PFSK-1 (cell line): ENCODE measurements at regions not wholly inside any gene's neighbourhood (a gene's known extent, or its start where the extent isn't known, plus 50 kb on each side); places are given as distances from the start of the nearest gene placed in this dataset.

Experiments
- FOXP2 ChIP-seq: optimal IDR thresholded peaks from 2 replicates; pipeline ENCODE3; 2011; ENCODE audit warnings: borderline replicate concordance, control low read depth, inconsistent platforms; ENCODE audit not compliant: insufficient read depth; ENCODE audit errors: extremely low read length, extremely low read depth
- POLR2AphosphoS5 ChIP-seq: IDR thresholded peaks from 2 replicates; pipeline ENCODE4 v1.6.1; 2012; ENCODE audit warnings: low read depth, mild to moderate bottlenecking, control low read depth, low read length, moderate library complexity
- REST ChIP-seq, 2 experiments: IDR thresholded peaks; 2 replicates each; pipeline versions ENCODE4 v1.6.1 to v1.8.0; 2011 to 2012; ENCODE audit warnings: low read depth in 2 of 2, low read length in 2 of 2, control low read depth in 1 of 2, inconsistent platforms in 1 of 2, mild to moderate bottlenecking in 1 of 2, moderate library complexity in 1 of 2; ENCODE audit not compliant: insufficient read depth in 1 of 2
- SIN3A ChIP-seq: IDR thresholded peaks from 2 replicates; pipeline ENCODE4 v1.6.1; 2012; ENCODE audit warnings: mild to moderate bottlenecking, low read length, moderate library complexity, borderline replicate concordance; ENCODE audit not compliant: insufficient read depth
- TAF1 ChIP-seq: IDR thresholded peaks from 2 replicates; pipeline ENCODE4 v1.6.1; 2012; ENCODE audit warnings: low read length, control low read depth, borderline replicate concordance; ENCODE audit not compliant: insufficient read depth

DNA sequence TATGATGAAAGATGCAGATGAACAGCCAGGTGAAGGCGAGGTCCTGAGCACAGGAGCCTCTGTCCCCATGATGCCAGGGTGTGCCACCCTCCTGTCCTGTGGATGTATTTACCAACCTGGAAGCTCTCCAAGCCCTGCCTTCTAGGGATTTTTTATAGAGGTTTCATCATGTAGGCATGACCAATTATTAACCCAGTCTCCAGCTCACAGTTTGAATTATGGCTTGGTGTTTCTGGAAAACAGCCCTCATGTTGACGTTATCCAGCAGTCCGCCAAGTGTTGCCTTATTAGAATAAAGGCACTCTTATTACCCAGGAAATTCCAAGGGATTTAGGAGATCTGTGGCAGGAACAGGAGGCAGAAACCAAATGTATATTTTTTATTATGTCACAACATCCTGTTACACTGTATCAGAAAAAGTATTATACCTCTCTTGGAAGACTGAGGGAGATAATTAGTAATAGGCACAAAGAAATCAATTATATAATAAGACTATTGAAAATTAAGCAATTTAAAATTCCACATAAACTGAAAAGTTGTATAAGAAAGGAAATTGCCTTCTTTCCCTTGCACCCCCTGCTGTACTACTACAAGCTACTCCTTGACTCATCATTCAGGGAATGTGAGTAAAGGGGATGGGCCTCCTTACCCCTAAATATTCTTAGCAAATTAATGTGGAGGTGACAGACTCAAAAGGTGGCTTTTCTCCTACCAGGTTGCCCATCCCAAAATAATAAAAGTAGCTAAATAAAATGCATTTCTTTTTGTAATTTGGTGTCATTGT, 129.6 kb downstream of the ZNF330 start:
- no peak for TF ChIP-seq POLR2AphosphoS5
- no peak for TF ChIP-seq SIN3A
- TF ChIP-seq FOXP2, result no peak
- no peak for TF ChIP-seq TAF1
- no peak for TF ChIP-seq REST (IDR thresholded peaks at IDR 0.05; ENCODE audit: insufficient read depth in 1 of 2, low read depth in 2 of 2, low read length in 2 of 2)

DNA sequence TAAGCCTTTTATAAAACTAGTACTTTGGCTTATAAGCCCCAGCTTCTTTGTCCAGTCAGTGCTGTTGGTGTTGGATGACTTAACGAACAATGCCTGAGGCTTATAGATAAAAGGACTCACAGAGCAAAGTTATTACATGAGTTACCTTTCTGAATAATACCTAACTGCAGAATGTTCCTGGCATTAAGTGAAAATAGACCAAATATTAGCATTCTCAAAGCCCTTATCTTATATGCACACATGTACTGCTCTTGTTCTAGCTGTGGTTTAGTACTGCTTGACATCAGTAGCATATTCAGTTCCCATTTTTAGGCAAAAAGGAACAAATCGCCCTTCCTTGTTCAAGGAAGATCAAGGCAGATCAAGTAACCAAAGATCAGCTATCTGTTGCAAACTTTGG, 131.6 kb downstream of the ZNF330 start:
- no peak for TF ChIP-seq SIN3A

GRCh38 chr4:141352909-141353525, 132.3 kb downstream of the ZNF330 start:
- TF ChIP-seq FOXP2 (no peak), POLR2AphosphoS5 (0 out of 2 replicates have a peak, but pooled peaks have one; percentile 28), TAF1 (no peak)

- no peak for TF ChIP-seq SIN3A
- no peak for TF ChIP-seq FOXP2
- no peak for TF ChIP-seq REST (IDR thresholded peaks at IDR 0.05; ENCODE audit: insufficient read depth in 1 of 2, low read depth in 2 of 2, low read length in 2 of 2)
- no peak for TF ChIP-seq TAF1
Measured at GRCh38 chr4:141356321-141356962, 135.7 kb downstream of the ZNF330 start.

- TF ChIP-seq TAF1, result no peak
- no peak for TF ChIP-seq REST (IDR thresholded peaks at IDR 0.05; ENCODE audit: insufficient read depth in 1 of 2, low read depth in 2 of 2, low read length in 2 of 2)
- TF ChIP-seq SIN3A, result no peak
- no peak for TF ChIP-seq POLR2AphosphoS5
- TF ChIP-seq FOXP2, result no peak
Measured at GRCh38 chr4:141356963-141357335, 136.3 kb downstream of the ZNF330 start.

- TF ChIP-seq REST (IDR thresholded peaks at IDR 0.05; ENCODE audit: insufficient read depth in 1 of 2, low read depth in 2 of 2, low read length in 2 of 2), result no peak
- TF ChIP-seq POLR2AphosphoS5, result no peak
- no peak for TF ChIP-seq SIN3A
- TF ChIP-seq FOXP2, result no peak
- no peak for TF ChIP-seq TAF1
Measured at GRCh38 chr4:141371206-141371605, 150.5 kb downstream of the ZNF330 start.
